Astrocyte of the cerebellum (primary cell): ENCODE measurements at regions not wholly inside any gene's neighbourhood (a gene's known extent, or its start where the extent isn't known, plus 50 kb on each side); places are given as distances from the start of the nearest gene placed in this dataset.

Experiments used
- DNase-seq: peaks from one replicate; pipeline ENCODE4 v3.0.0-alpha.2; 2011; ENCODE audit warnings: low read depth
- H3K4me3 ChIP-seq: 2 replicates; pipeline ENCODE4 v1.5.1; 2011; ENCODE audit warnings: mild to moderate bottlenecking, low read depth, low read length, moderate library complexity
- in situ Hi-C: cut with HindIII; loops from 2 replicates; pipeline ENCODE4 v1.10.0; 2017; ENCODE audit warnings: low sequenced_read_pairs
- TF ChIP-seq, protein P1 (sequence below): IDR thresholded peaks from 2 replicates; pipeline ENCODE4 v1.5.1; 2012; ENCODE audit warnings: low read length, low read depth, moderate library complexity, mild to moderate bottlenecking; ENCODE audit errors: missing control alignments

DNA sequence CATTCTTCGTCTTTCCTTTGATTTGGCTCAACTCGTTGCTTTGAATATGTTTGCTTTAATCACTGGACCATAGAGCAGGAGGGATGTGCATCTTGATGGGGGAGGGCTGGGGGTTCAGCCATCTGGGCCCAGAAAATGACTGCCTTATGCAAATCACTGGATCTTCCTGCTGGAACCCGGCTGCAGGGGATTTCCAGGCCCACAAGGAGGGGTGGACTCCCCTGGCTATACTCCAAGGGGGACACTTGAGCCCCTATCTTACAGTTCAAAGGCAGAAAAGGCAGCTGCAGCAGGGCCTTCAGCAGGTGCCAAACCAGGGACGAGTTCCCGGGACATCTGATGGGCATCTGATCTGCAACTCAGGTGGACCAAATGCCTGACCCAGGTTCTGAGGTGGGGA, 122.5 kb downstream of the DICER1 start:
- in situ Hi-C loops: no loop called here
- H3K4me3 ChIP-seq: no peak overlapping the region
- no peak for DNase-seq
- TF ChIP-seq, protein P1, sequence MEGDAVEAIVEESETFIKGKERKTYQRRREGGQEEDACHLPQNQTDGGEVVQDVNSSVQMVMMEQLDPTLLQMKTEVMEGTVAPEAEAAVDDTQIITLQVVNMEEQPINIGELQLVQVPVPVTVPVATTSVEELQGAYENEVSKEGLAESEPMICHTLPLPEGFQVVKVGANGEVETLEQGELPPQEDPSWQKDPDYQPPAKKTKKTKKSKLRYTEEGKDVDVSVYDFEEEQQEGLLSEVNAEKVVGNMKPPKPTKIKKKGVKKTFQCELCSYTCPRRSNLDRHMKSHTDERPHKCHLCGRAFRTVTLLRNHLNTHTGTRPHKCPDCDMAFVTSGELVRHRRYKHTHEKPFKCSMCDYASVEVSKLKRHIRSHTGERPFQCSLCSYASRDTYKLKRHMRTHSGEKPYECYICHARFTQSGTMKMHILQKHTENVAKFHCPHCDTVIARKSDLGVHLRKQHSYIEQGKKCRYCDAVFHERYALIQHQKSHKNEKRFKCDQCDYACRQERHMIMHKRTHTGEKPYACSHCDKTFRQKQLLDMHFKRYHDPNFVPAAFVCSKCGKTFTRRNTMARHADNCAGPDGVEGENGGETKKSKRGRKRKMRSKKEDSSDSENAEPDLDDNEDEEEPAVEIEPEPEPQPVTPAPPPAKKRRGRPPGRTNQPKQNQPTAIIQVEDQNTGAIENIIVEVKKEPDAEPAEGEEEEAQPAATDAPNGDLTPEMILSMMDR: no peak

DNA sequence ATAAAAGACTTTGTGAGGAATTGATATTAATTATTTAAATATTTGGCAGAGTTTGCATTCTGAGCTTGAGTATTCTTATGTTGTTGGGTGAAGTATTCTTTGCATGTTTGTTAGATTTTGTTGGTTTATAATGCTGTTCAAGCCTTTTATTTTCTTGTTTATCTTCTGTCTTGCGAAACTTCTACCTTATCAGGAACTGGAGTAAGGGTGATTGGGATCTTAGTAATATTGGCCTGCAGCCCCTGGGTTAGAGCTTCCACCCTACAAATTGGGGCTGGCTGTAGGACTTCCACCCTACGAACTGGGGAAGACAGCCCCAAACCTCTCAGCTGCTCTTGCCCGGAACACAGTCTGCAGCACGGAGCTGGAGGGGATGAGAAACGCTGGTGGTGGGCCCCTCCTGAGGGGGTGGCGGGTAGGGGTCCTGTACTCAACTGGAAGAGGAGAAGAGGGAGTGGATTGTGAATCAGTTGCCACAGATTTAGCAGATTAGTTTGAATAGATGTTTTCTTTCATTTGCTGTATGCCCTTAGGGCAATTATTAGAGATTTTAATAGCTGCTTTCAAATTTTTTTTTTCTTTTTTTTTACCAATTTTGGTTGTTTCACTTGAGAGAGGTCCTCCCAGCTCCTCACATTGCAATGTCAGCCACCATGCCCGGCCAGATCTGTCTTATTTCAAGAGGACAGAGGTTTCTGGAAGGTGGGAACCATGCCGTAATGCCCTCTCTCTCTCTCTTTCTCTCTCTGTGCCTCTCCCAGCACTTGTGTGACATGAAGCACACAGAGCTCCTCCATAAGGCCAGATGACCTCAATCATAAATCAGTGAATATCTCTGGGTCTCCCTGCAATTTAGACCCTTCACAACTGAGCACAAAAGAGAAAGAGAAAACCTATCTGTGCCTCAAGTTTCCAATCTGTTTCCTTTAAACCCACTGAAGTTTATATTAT, 123.4 kb downstream of the DICER1 start:
- no peak for DNase-seq
- in situ Hi-C loops: no loop called here
- TF ChIP-seq, protein P1: no peak
- H3K4me3 ChIP-seq: no peak overlapping the region

GRCh38 chr14:95033031-95033430, 124.3 kb downstream of the DICER1 start:
- no peak for DNase-seq
- in situ Hi-C loops: no loop called here
- H3K4me3 ChIP-seq: no peak overlapping the region
- TF ChIP-seq, protein P1: no peak

- H3K4me3 ChIP-seq: no peak overlapping the region
- in situ Hi-C loops: no loop called here
- TF ChIP-seq, protein P1: no peak
- DNase-seq: no peak
Observed at GRCh38 chr14:95026851-95027463, 130.4 kb downstream of the DICER1 start.

DNA sequence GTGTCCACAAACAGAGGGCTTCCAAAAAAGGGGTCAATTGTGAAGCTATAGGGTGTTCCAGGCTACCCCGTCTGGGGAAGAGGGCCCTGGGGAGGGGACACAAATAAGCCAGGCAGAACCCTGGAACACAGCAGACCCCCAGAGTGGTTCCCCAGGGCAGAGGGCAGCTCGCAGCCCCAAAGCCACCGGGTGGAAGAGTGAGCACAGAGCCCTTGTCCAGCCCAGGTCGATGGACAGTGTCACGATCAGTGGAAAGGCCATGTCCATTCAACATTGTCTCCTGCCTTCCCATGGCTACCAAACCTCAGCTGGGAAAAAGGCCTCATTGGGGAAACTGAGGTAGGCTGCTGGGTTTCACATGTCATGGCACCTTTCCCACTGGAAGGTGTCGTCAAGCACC, 131.4 kb downstream of the DICER1 start:
- in situ Hi-C loops: no loop called here
- no peak overlapping the region for H3K4me3 ChIP-seq
- no peak for DNase-seq
- TF ChIP-seq, protein P1: no peak

DNA sequence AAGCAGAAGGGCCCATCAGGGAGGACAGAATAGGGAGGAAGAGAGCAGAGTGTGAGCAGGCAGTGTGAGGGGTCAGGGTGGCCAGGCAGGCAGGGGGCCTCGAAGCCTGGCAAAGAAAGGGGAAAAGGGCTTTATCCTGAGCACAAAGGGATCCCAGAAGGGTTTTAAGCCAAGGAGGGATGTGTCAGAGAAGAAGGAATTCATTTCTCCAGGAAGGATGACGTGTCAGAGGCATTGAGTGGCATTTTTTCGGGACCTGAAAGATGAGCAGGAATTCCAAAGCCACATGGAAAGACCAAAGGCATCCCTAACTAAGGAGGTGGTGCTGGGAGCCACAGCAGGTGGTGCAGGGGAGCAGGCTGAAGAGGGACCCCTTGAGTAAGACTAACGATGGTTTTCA, 132.1 kb downstream of the DICER1 start:
- no peak overlapping the region for H3K4me3 ChIP-seq
- no peak for DNase-seq
- in situ Hi-C loops: no loop called here
- TF ChIP-seq, protein P1: no peak
